ENCODE measurements at regions not wholly inside any gene's neighbourhood (a gene's known extent, or its start where the extent isn't known, plus 50 kb on each side); places are given as distances from the start of the nearest gene placed in this dataset.

- Histone ChIP-seq H3K36me3 (ENCODE audit: control insufficient read depth, insufficient read depth, low read length) (no peaks in the 10 kb centered on the region), H3K27me3 (replicated peaks; ENCODE audit: control insufficient read depth, insufficient read depth, low read length) (no peaks in the 10 kb centered on the region; the same call in none of the 2 replicates), H3K4me3 (replicated peaks; ENCODE audit: low read depth, low read length) (no peak overlapping the region)
- DNase-seq (ENCODE audit: extremely low read depth, insufficient read length): no peak
- no peak for TF ChIP-seq CTCF (IDR thresholded peaks at IDR 0.05; ENCODE audit: insufficient read depth, low read length, poor library complexity, severe bottlenecking)
Observed at GRCh38 chr3:43917361-43917760, 226.6 kb downstream of the ABHD5 start.

DNA sequence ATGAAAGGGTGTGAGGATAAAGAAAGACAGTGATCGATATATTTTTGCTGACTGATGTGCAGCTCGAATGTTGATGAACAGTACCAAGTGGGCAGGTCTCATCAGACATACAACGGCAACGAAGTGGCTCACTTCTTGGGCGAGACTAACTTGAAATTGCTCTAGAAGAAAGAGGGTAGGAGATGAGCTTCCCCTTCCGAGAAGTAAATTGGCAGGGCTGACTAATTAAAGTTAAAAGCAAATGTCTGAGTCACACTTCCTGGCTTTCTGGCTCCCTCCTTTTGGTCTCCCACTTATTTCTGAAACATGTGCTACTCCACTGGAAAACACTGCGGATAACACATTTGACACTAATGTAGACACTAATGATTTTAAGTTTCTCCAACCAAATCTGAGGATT is 228.3 kb downstream of the ABHD5 start:
- Histone ChIP-seq H3K36me3 (ENCODE audit: control insufficient read depth, insufficient read depth, low read length) (no peaks in the 10 kb centered on the region), H3K4me3 (replicated peaks; ENCODE audit: low read depth, low read length) (no peak overlapping the region), H3K27me3 (replicated peaks; ENCODE audit: control insufficient read depth, insufficient read depth, low read length) (no peaks in the 10 kb centered on the region; the same call in none of the 2 replicates)
- DNase-seq (ENCODE audit: extremely low read depth, insufficient read length): no peak
- no peak for TF ChIP-seq CTCF (IDR thresholded peaks at IDR 0.05; ENCODE audit: insufficient read depth, low read length, poor library complexity, severe bottlenecking)

GRCh38 chr3:43921056-43921648 is 230.4 kb downstream of the ABHD5 start:
- Histone ChIP-seq H3K27me3 (replicated peaks; ENCODE audit: control insufficient read depth, insufficient read depth, low read length) (no peaks in the 10 kb centered on the region; the same call in none of the 2 replicates), H3K36me3 (ENCODE audit: control insufficient read depth, insufficient read depth, low read length) (no peaks in the 10 kb centered on the region), H3K4me3 (replicated peaks; ENCODE audit: low read depth, low read length) (no peak overlapping the region)
- TF ChIP-seq CTCF (IDR thresholded peaks at IDR 0.05; ENCODE audit: insufficient read depth, low read length, poor library complexity, severe bottlenecking): no peak
- no peak for DNase-seq (ENCODE audit: extremely low read depth, insufficient read length)

- no peaks in the 10 kb centered on the region for H3K36me3 ChIP-seq (ENCODE audit: control insufficient read depth, insufficient read depth, low read length)
- no peak overlapping the region for H3K4me3 ChIP-seq (replicated peaks; ENCODE audit: low read depth, low read length)
- DNase-seq (ENCODE audit: extremely low read depth, insufficient read length): no peak
- TF ChIP-seq CTCF (IDR thresholded peaks at IDR 0.05; ENCODE audit: insufficient read depth, low read length, poor library complexity, severe bottlenecking): no peak
- no peaks in the 10 kb centered on the region; the same call in none of the 2 replicates for H3K27me3 ChIP-seq (replicated peaks; ENCODE audit: control insufficient read depth, insufficient read depth, low read length)
Observed at GRCh38 chr3:43922374-43922773, 231.6 kb downstream of the ABHD5 start.

DNA sequence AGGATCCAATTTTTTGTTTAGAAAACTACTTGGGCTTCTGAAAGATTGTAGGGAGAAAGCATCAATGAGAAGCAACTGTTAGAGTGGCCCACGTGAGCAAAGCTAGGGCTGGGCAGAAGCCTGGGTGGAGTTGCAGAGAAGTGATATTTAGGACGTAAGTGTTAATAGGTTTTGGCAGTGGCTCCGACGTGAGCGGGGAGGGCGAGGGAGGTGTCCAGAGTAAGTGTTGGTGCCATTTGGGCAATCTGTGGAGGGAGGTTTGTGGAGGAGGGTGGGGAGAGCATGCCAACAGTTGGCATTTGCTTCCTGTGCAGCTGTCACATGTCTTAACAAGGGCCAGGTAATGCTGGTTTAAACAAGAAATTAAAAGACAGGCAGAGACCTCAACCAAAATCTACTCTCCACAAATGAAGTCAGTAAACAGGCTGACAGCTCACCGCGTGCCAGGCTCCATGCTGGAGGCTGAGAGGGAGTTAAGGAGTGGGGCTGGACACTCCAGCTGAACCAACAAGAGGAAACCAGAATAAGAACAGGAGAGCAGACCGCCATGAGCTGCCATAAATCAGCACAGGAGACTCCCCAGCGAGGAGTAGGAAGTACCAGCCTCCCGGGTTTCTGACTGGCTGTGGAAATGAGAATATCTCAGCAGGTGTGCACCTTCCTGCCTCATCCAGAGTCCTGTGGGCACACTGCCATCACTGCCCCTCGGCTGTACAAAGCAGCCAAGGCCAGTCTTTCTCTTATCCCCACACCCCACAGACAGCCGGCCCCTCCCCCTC is 232.6 kb downstream of the ABHD5 start:
- no peak for TF ChIP-seq CTCF (IDR thresholded peaks at IDR 0.05; ENCODE audit: insufficient read depth, low read length, poor library complexity, severe bottlenecking)
- Histone ChIP-seq H3K4me3 (replicated peaks; ENCODE audit: low read depth, low read length) (no peak overlapping the region), H3K36me3 (ENCODE audit: control insufficient read depth, insufficient read depth, low read length) (no peaks in the 10 kb centered on the region), H3K27me3 (replicated peaks; ENCODE audit: control insufficient read depth, insufficient read depth, low read length) (peaks cover 2% of the 10 kb centered on the region)
- no peak for DNase-seq (ENCODE audit: extremely low read depth, insufficient read length)
